Skeletal muscle cell (primary cell): ENCODE measurements at regions not wholly inside any gene's neighbourhood (a gene's known extent, or its start where the extent isn't known, plus 50 kb on each side); places are given as distances from the start of the nearest gene placed in this dataset.
"Not testable (repeated sequence)": the region's sequence is repeated elsewhere in the genome, so short reads cannot be mapped to it uniquely, and the experiment has no call there.

Source experiments
- DNase-seq: peaks from one replicate; pipeline ENCODE4 v3.0.0-alpha.2; 2010; ENCODE audit warnings: low read depth
- H3K4me3 ChIP-seq: 2 replicates; pipeline ENCODE4 v1.5.1; 2011; ENCODE audit warnings: low read depth, mild to moderate bottlenecking, control low read depth, low read length, moderate library complexity

DNA sequence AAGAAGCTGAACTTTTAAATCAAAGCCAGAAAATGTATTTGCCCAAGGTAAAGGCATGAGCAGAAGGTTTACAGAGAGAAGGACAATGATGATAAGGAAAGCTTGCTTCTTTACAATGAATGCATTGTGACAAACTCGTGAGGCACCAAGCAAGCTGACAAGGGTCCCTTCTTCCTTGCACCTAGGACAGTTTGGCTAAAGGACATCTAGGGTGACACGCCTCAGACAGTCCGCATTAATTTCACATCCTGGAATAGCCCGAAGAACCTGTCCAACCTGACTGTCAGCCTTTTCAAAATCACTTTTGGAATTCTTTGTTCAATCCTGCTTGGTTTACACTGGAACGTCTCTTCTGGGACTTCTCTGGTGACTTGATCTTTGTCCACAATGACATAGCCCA is 146.4 kb upstream of the MAP3K1 start:
- H3K4me3 ChIP-seq: no peak overlapping the region
- DNase-seq: no peak

DNA sequence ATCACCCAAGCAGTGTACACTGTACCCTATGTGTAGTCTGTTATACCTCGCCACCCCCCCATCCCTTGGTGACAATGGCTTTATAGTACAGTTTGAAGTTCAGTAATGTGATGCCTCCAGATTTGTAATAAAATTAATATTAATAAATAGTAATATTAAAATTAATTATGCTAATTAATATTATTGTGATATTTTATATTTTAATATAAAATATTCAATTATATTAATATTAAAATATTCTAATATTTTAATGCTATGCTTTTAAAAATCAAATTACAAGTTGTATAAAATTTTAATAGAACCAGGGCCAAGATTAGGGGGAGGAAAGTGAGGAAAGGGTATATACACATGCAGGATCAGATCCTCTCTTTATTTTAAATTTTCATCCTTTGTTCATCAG is 147.7 kb upstream of the MAP3K1 start:
- no peak for DNase-seq

GRCh38 chr5:56666901-56667300 is 148.4 kb upstream of the MAP3K1 start:
- no peak for DNase-seq
- no peak overlapping the region for H3K4me3 ChIP-seq

More for the DNA sequence above, 147.7 kb upstream of the MAP3K1 start:
- no peak overlapping the region for H3K4me3 ChIP-seq

- not testable (repeated sequence) for DNase-seq, H3K4me3 ChIP-seq
Observed at GRCh38 chr5:56665117-56665516, 150.2 kb upstream of the MAP3K1 start.

GRCh38 chr5:56664025-56664424 is 151.3 kb upstream of the MAP3K1 start:
- no peak for DNase-seq
- no peak overlapping the region for H3K4me3 ChIP-seq

DNA sequence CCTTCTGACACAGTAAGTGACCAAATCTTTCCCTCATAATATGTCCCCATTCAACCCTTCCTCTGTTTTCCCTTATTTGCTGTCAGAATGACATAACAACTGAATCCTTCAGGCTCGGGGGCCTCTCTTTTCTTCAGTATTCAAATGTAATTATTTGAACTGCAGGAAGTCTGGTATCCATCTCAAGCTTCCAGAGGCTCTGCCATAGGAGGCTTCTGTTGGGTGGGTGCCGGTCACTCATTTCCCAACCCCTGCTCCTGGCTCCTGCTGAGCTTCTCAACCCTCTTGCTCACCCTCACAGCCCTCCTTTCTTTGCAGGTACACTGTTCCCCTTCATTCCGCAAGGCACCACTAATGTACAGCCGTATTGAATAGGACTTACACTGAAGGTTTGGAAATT is 151.8 kb upstream of the MAP3K1 start:
- DNase-seq: no peak
- no peak overlapping the region for H3K4me3 ChIP-seq

DNA sequence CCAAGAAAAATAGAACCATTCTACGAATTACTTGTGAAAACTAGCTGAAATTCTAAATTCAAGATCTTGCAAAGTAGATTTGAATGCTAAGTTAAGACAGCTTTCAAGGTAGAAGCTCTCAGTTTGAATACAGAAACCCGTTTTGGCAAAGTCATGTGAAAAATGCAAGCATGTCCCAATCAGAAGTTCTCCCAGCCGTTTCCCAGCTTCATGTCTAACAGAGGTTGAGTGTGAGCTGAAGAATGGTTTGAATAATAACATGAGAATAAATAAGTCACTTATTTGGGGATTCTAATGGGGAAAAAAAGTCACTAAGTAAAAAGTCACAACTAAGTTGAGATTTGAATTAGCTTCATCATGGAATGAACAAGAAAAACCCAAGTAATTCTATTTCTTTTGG is 152.5 kb upstream of the MAP3K1 start:
- no peak for DNase-seq
- H3K4me3 ChIP-seq: no peak overlapping the region

DNA sequence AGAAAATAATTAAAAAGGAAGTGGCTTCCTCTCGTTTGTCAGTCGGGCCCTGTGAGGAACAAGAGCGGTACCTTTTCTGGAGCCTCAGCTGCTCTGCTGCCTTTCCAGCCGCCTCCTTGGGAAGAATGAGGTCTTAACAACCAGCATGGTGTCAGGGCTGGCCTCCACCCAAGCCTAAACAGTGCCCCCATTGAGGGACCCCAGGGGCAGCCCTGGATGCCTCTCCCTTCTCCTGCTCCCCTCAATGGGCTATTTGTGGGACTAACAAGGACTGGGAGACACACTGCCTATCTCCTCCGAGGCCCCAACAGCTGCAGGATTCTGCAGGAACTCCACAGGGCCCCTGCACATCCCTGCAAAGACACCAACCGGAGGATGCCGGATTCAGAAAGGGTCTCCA is 155.4 kb upstream of the MAP3K1 start:
- H3K4me3 ChIP-seq: no peak overlapping the region
- no peak for DNase-seq

- no peak for DNase-seq
- no peak overlapping the region for H3K4me3 ChIP-seq
Observed at GRCh38 chr5:56658972-56659371, 156.4 kb upstream of the MAP3K1 start.

DNA sequence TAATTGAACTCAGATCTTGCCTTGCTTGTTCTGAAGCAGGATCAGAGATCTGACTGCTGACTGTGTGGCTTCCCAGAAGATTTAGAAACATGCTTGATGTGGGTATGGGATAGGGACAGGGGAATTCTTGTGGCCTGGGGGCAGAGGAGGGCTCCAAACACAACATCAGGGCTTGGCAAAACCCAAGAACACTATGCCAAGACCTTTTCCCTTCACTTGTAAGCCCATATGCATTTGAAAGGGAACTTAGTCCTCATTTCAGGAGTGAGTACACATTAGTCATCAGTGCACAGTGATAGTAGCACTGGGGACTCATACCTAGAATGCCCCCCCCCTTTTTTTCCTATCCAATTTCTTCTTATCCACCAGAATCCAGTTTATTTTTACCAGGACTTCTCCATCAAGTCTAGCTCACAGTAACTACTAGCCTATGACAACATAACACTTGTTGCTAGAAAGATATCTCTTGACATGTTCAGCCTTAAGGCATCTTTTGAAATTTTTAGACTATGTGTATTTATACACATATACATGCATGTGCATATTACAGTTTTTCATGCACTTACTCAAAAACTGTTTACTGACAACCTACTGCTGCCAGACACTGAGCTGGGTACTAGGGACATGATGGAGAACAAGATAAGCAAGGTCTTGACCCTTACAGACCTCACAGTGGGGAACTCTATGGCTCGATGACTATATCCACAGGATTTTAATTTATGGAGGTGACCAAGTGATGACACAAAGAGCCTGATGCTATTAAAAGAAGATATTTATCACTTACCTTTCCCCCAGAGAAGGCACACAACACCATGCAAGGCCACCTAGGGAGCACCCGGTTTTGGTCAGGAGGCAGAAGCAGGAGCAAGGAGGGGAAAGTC is 158.3 kb upstream of the MAP3K1 start:
- DNase-seq: no peak
- H3K4me3 ChIP-seq: no peak overlapping the region

GRCh38 chr5:56651893-56652292 is 163.5 kb upstream of the MAP3K1 start:
- no peak for DNase-seq

DNA sequence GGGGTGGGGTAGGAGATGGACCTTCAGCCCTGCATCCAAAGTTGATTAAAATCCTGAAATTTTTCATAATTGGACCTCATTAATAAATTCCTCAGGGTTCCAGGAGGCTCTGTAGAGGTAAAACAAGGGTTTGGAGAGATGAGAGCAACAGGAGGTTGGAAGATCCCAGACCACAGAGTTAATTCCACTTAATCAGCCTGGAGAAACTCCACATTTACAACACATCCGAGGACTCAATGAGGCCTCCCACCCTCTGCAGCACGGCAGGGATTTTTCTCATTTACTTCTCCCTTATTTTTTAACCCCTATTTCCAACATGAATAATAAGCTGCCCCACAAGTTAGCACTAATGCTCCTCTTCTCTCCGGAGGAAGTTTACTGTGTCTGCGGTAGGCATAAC is 165.0 kb upstream of the MAP3K1 start:
- DNase-seq: no peak
- H3K4me3 ChIP-seq: no peak overlapping the region

More at GRCh38 chr5:56651893-56652292, 163.5 kb upstream of the MAP3K1 start:
- H3K4me3 ChIP-seq: no peak overlapping the region

- H3K4me3 ChIP-seq: no peak overlapping the region
- no peak for DNase-seq
Observed at GRCh38 chr5:56649569-56649968, 165.8 kb upstream of the MAP3K1 start.

- DNase-seq: no peak
- no peak overlapping the region for H3K4me3 ChIP-seq
Observed at GRCh38 chr5:56648460-56649034, 166.8 kb upstream of the MAP3K1 start.

- no peak for DNase-seq
- H3K4me3 ChIP-seq: no peak overlapping the region
Observed at GRCh38 chr5:56647099-56647850, 168.1 kb upstream of the MAP3K1 start.

DNA sequence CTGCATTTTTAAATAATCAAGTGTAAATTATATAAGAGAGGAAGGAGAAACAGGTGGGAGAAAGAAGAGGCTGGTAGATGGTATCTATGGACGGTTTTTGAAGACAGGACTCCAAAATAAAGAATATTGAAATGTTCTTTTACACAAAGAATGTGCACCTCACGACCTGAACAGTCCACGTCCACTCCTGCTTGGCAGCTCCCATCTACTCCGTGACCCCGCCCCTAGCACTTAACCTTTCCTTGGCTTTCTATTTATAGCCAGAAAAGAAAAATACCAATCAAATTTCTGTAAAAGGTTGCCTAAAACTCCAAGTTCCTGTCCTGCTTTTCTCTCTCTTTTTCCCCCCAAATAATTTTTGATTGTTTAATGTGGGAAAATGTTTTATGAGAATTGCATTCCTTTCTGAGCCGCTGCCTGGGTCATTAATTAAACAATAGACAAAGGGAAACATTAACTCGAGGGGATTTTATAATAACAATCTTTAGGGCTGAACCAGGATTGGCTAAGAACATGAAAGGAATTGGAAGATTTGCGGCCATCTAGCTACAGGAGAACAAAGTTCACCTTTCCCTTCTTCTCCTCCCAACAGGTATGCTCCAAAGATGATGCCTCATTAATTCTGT is 173.6 kb upstream of the MAP3K1 start:
- DNase-seq: no peak
- H3K4me3 ChIP-seq: no peak overlapping the region

DNA sequence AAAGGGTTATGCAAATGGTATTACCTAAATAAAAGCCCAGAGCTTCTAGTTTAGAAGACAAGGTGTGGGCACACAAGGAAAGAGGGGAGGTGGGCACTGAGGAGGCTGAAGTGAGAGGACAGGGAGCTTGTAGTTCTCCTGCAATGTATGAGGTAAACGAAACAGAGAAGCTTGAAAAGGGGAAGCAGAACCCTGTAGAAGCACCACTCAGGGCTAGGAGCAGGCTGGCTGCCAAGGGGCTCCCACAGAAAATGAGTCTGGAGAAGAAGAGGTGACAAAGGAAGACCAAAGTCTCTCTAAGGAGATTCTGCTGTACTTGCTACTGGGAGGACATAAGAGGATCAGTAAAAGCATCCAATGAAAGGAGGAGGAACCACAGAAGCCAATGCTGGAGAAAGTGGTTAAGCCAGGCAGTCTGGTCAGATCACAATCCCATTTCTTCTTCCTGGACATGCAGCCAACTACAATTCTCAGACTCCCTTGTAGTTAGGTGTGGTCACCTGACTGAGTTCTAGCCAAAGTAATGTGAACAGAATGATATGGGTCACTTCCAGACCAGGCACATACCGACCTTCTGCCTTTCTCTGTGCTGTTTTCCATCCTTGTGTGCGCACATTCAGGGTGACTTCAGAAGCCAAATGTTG is 174.5 kb upstream of the MAP3K1 start:
- H3K4me3 ChIP-seq: no peak overlapping the region
- no peak for DNase-seq

- H3K4me3 ChIP-seq: no peak overlapping the region
- no peak for DNase-seq
Observed at GRCh38 chr5:56639476-56639875, 175.9 kb upstream of the MAP3K1 start.

- no peak overlapping the region for H3K4me3 ChIP-seq
- DNase-seq: no peak
Observed at GRCh38 chr5:56638768-56639238, 176.5 kb upstream of the MAP3K1 start.
